ENCODE measurements at regions not wholly inside any gene's neighbourhood (a gene's known extent, or its start where the extent isn't known, plus 50 kb on each side); places are given as distances from the start of the nearest gene placed in this dataset.

GRCh38 chr11:33608386-33608785, 92.2 kb downstream of the C11orf91 start:
- H2AFZ ChIP-seq (ENCODE audit: insufficient read depth, low read depth, low read length, poor library complexity, severe bottlenecking) = no peak overlapping the region
- TF ChIP-seq CTCF (IDR thresholded peaks at IDR 0.05) = no peak
- Mint-ChIP-seq H3K36me3 (no peaks in the 10 kb centered on the region), H3K4me1 (no peaks in the 10 kb centered on the region), H3K4me3 (no peak overlapping the region), H3K9me3 (peaks cover 0 to 4% (median 0%) of the 10 kb centered on the region in 7 donors), H3K27me3 (ENCODE audit: low read depth in 3 of 3) (peaks cover 3 to 6% (median 5%) of the 10 kb centered on the region in 3 donors), H3K27ac (no peak overlapping the region)
- H4K20me1 ChIP-seq (ENCODE audit: insufficient read depth, low read length) = no peaks in the 10 kb centered on the region
- no peaks in the 10 kb centered on the region for H3K9me3 ChIP-seq (replicated peaks in 1 of 2; ENCODE audit: control insufficient read depth in 1 of 2, insufficient read depth in 1 of 2, low read length in 2 of 2)
- no peak overlapping the region for H3K27ac ChIP-seq (ENCODE audit: low read depth in 1 of 2, low read length in 2 of 2)
- intact Hi-C loops (cut with micrococcal nuclease) = no loop called here
- H3K9ac ChIP-seq (ENCODE audit: insufficient read depth, low read length, poor library complexity, severe bottlenecking) = no peak overlapping the region
- no peaks in the 10 kb centered on the region for H3K4me1 ChIP-seq (ENCODE audit: control insufficient read depth in 1 of 2, insufficient read depth in 2 of 2, low read length in 2 of 2)
- H3K36me3 ChIP-seq (replicated peaks in 1 of 2; ENCODE audit: control insufficient read depth in 1 of 2, insufficient read depth in 2 of 2, low read length in 2 of 2) = no peaks in the 10 kb centered on the region
- no peak overlapping the region for H3K4me2 ChIP-seq (replicated peaks; ENCODE audit: extremely low read depth, low read length, poor library complexity, severe bottlenecking)
- H3K4me3 ChIP-seq (replicated peaks in 1 of 3; ENCODE audit: low read depth in 2 of 3, low read length in 3 of 3) = no peak overlapping the region
- no peak for DNase-seq
- H3K79me2 ChIP-seq (ENCODE audit: insufficient read depth, low read length) = no peaks in the 10 kb centered on the region
- no peaks in the 10 kb centered on the region for H3K27me3 ChIP-seq (ENCODE audit: control insufficient read depth in 2 of 2, insufficient read depth in 2 of 2, low read length in 2 of 2)

DNA sequence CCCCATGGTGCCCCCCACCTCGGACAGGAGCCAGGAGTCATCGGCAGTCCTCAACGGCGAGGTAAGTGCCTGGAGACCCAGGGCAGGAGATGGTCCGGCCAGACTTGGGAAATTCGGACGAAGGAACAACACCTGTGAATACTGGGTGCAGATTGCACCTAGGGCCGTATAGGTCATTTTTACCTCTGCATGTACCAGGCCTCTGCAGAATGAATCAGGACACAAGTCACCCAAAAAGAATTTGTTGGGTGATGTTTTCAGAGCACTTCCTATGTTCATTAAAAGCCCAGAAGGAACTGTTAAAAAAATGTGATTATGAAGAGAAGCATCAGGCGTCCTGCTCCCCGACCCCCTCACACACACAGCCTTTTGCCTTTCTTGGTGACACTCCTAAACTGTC, 93.9 kb downstream of the C11orf91 start:
- peaks cover 0 to 4% (median 0%) of the 10 kb centered on the region in 7 donors for H3K9me3 Mint-ChIP-seq
- Histone ChIP-seq H3K4me3 (replicated peaks in 1 of 3; ENCODE audit: low read depth in 2 of 3, low read length in 3 of 3) (no peak overlapping the region), H3K4me1 (ENCODE audit: control insufficient read depth in 1 of 2, insufficient read depth in 2 of 2, low read length in 2 of 2) (no peaks in the 10 kb centered on the region), H2AFZ (ENCODE audit: insufficient read depth, low read depth, low read length, poor library complexity, severe bottlenecking) (no peak overlapping the region), H3K36me3 (replicated peaks in 1 of 2; ENCODE audit: control insufficient read depth in 1 of 2, insufficient read depth in 2 of 2, low read length in 2 of 2) (no peaks in the 10 kb centered on the region), H3K4me2 (replicated peaks; ENCODE audit: extremely low read depth, low read length, poor library complexity, severe bottlenecking) (no peak overlapping the region), H3K27ac (ENCODE audit: low read depth in 1 of 2, low read length in 2 of 2) (no peak overlapping the region), H3K9me3 (replicated peaks in 1 of 2; ENCODE audit: control insufficient read depth in 1 of 2, insufficient read depth in 1 of 2, low read length in 2 of 2) (no peaks in the 10 kb centered on the region), H3K79me2 (ENCODE audit: insufficient read depth, low read length) (no peaks in the 10 kb centered on the region), H3K9ac (ENCODE audit: insufficient read depth, low read length, poor library complexity, severe bottlenecking) (no peak overlapping the region), H4K20me1 (ENCODE audit: insufficient read depth, low read length) (no peaks in the 10 kb centered on the region), H3K27me3 (ENCODE audit: control insufficient read depth in 2 of 2, insufficient read depth in 2 of 2, low read length in 2 of 2) (no peaks in the 10 kb centered on the region)
- WGBS (ENCODE audit: insufficient coverage) = 87% methylated on average over 8 of the region's 10 CpGs
- no peak for TF ChIP-seq CTCF (IDR thresholded peaks at IDR 0.05)
- no peak overlapping the region for H3K27ac Mint-ChIP-seq
- no peak for DNase-seq
- no peaks in the 10 kb centered on the region for H3K4me1 Mint-ChIP-seq
- H3K36me3 Mint-ChIP-seq = no peaks in the 10 kb centered on the region
- no peak overlapping the region for H3K4me3 Mint-ChIP-seq
- intact Hi-C loops (cut with micrococcal nuclease) = no loop called here
- peaks cover 3 to 8% (median 5%) of the 10 kb centered on the region in 3 donors for H3K27me3 Mint-ChIP-seq (ENCODE audit: low read depth in 3 of 3)
